A549 (cell line): ENCODE measurements at regions not wholly inside any gene's neighbourhood (a gene's known extent, or its start where the extent isn't known, plus 50 kb on each side); places are given as distances from the start of the nearest gene placed in this dataset.

ENCODE experiments used
- ATAC-seq, 2 experiments: fragments of 200-7000 bp in 1 of 2; fragments of >200 bp in 1 of 2; cut with Nextera tagmentation in 1 of 2; cut with Tn5 transposase in 1 of 2; 3 replicates each; pipeline versions ENCODE4 v1.8.0 to v1.9.1; 2018 to 2020; ENCODE audit warnings: mild to moderate bottlenecking in 1 of 2, moderate library complexity in 1 of 2
- CTCF ChIA-PET: fragments of 300-600 bp; sonication (Branson Sonifier 250); formaldehyde crosslinking; extraction: SDS; loops from one replicate; lab custom pipeline; 2021; ENCODE audit warnings: antibody characterized with exemption, inconsistent platforms; lab: Yijun Ruan, JAX
- POLR2A ChIA-PET: fragments of 350-600 bp; formaldehyde crosslinking; extraction: SDS; loops from one replicate; lab custom pipeline; 2021; ENCODE audit warnings: antibody characterized with exemption, inconsistent platforms; lab: Yijun Ruan, JAX
- DNase-seq, 2 experiments: peaks; one replicate each; pipeline versions ENCODE4 v3.0.0 to v3.0.0-alpha.2; 2011 to 2016; ENCODE audit warnings: low read depth in 1 of 2, low spot score in 1 of 2
- FAIRE-seq: peaks from 2 replicates; lab custom pipeline; 2011; peaks lifted over from hg19 to GRCh38; lab: Jason Lieb, UNC
- H3K27ac ChIP-seq, 2 experiments: fragments of >200 bp; sonication (Bioruptor Twin); formaldehyde crosslinking; 3 replicates each; pipeline ENCODE4 v1.5.1; 2016 to 2017
- H3K4me1 ChIP-seq: fragments of >200 bp; sonication (Bioruptor Twin); formaldehyde crosslinking; 3 replicates; pipeline ENCODE4 v1.6.1; 2016
- H3K4me2 ChIP-seq: fragments of >200 bp; sonication (Bioruptor Twin); formaldehyde crosslinking; 3 replicates; pipeline ENCODE4 v1.6.1; 2016
- H3K4me3 ChIP-seq: fragments of >200 bp; sonication (Bioruptor Twin); formaldehyde crosslinking; 3 replicates; pipeline ENCODE4 v1.5.1; 2016
- H3K9me3 ChIP-seq: fragments of >200 bp; sonication (Bioruptor Twin); formaldehyde crosslinking; 3 replicates; pipeline ENCODE4 v1.6.1; 2016
- CBX8 ChIP-seq: fragments of 200-600 bp; sonication (generic); IDR thresholded peaks from 2 replicates; pipeline ENCODE4 v1.6.1; 2016
- CEBPB ChIP-seq, 2 experiments: fragments of >200 bp in 1 of 2; sonication (Bioruptor Twin) in 1 of 2; formaldehyde crosslinking in 1 of 2; IDR thresholded peaks; 2 replicates each; pipeline ENCODE4 v1.6.1; 2012 to 2016
- CHD2 ChIP-seq: fragments of 150-350 bp; IDR thresholded peaks from 2 replicates; pipeline ENCODE4 v1.6.1; 2014; ENCODE audit warnings: low read length; ENCODE audit not compliant: partially characterized antibody
- EHF ChIP-seq: fragments of 250-450 bp; sonication (Bioruptor Pico); IDR thresholded peaks from 2 replicates; pipeline ENCODE4 v1.5.0; 2020; ENCODE audit warnings: mild to moderate bottlenecking
- EHMT2 ChIP-seq: fragments of 200-600 bp; sonication (generic); IDR thresholded peaks from 2 replicates; pipeline ENCODE4 v1.6.1; 2016; ENCODE audit warnings: antibody characterized with exemption, low read depth, mild to moderate bottlenecking, moderate library complexity
- ELK1 ChIP-seq: fragments of 150-350 bp; IDR thresholded peaks from 2 replicates; pipeline ENCODE4 v1.6.1; 2014; ENCODE audit warnings: low read depth, mild to moderate bottlenecking, low read length
- ESRRA ChIP-seq: fragments of 150-350 bp; IDR thresholded peaks from 2 replicates; pipeline ENCODE4 v1.6.1; 2014; ENCODE audit warnings: mild to moderate bottlenecking, low read length, borderline replicate concordance
- FOSB ChIP-seq: fragments of 250-450 bp; sonication (Bioruptor Pico); IDR thresholded peaks from 2 replicates; pipeline ENCODE4 v1.5.0; 2020; ENCODE audit warnings: mild to moderate bottlenecking, moderate library complexity
- FOSL2 ChIP-seq, 2 experiments: fragments of 450-650 bp in 1 of 2; fragments of >200 bp in 1 of 2; sonication (Bioruptor Twin) in 1 of 2; formaldehyde crosslinking; IDR thresholded peaks; 2 replicates each; pipeline versions ENCODE4 v1.5.0 to v1.6.1; 2016 to 2020; ENCODE audit warnings: mild to moderate bottlenecking in 1 of 2, moderate library complexity in 1 of 2
- FOXS1 ChIP-seq: fragments of 250-450 bp; sonication (Bioruptor Pico); IDR thresholded peaks from 2 replicates; pipeline ENCODE4 v1.5.0; 2020; ENCODE audit warnings: mild to moderate bottlenecking, moderate library complexity
- HDAC2 ChIP-seq: fragments of 200-600 bp; sonication (generic); IDR thresholded peaks from 2 replicates; pipeline ENCODE4 v1.6.1; 2016
- HEYL ChIP-seq: fragments of 250-450 bp; sonication (Bioruptor Pico); IDR thresholded peaks from 2 replicates; pipeline ENCODE4 v1.8.0; 2021; ENCODE audit warnings: mild to moderate bottlenecking, moderate library complexity
- JUNB ChIP-seq: fragments of >200 bp; sonication (Bioruptor Twin); formaldehyde crosslinking; IDR thresholded peaks from 2 replicates; pipeline ENCODE4 v1.6.1; 2016
- KDM1A ChIP-seq: fragments of 200-600 bp; sonication (generic); IDR thresholded peaks from 2 replicates; pipeline ENCODE4 v1.6.1; 2016; ENCODE audit warnings: low read depth, mild to moderate bottlenecking
- MAFK ChIP-seq: fragments of 450-650 bp; IDR thresholded peaks from 2 replicates; pipeline ENCODE4 v1.6.1; 2014; ENCODE audit not compliant: partially characterized antibody
- MYC ChIP-seq: IDR thresholded peaks from 2 replicates; pipeline ENCODE4 v1.6.1; 2012; ENCODE audit warnings: mild to moderate bottlenecking, inconsistent platforms, low read length, improper control_type of control experiment, borderline replicate concordance
- NFE2L2 ChIP-seq: fragments of 150-350 bp; conservative IDR thresholded peaks from 2 replicates; pipeline ENCODE4 v1.6.1; 2014; ENCODE audit warnings: low read length
- NPAS2 ChIP-seq: fragments of 250-450 bp; sonication (Bioruptor Pico); IDR thresholded peaks from 2 replicates; pipeline ENCODE4 v1.8.0; 2022; ENCODE audit warnings: mild to moderate bottlenecking, moderate library complexity, borderline replicate concordance
- NR3C1 ChIP-seq: fragments of >200 bp; sonication (Bioruptor Twin); formaldehyde crosslinking; IDR thresholded peaks from 3 replicates; pipeline ENCODE4 v1.6.1; 2017
- PBX3 ChIP-seq: IDR thresholded peaks from 2 replicates; pipeline ENCODE4 v1.6.1; 2012
- PHF8 ChIP-seq: fragments of 200-600 bp; sonication (generic); IDR thresholded peaks from 2 replicates; pipeline ENCODE4 v1.6.1; 2016; ENCODE audit warnings: low read depth, mild to moderate bottlenecking, antibody characterized with exemption, moderate library complexity, borderline replicate concordance
- RAD21 ChIP-seq, 2 experiments: fragments of >200 bp in 1 of 2; sonication (Bioruptor Twin) in 1 of 2; formaldehyde crosslinking in 1 of 2; IDR thresholded peaks in 1 of 2; conservative IDR thresholded peaks in 1 of 2; 2 replicates in 1 of 2; 3 replicates in 1 of 2; pipeline ENCODE4 v1.6.1; 2012 to 2018; ENCODE audit warnings: inconsistent platforms in 1 of 2
- RARB ChIP-seq: fragments of 250-450 bp; sonication (Bioruptor Pico); IDR thresholded peaks from 2 replicates; pipeline ENCODE4 v1.8.0; 2021; ENCODE audit warnings: mild to moderate bottlenecking, moderate library complexity
- RFX5 ChIP-seq: fragments of 450-650 bp; IDR thresholded peaks from 2 replicates; pipeline ENCODE4 v1.7.1; 2014; ENCODE audit warnings: antibody characterized with exemption, mild to moderate bottlenecking, moderate library complexity
- ZNF302 ChIP-seq: fragments of 250-450 bp; sonication (Bioruptor Pico); IDR thresholded peaks from 2 replicates; pipeline ENCODE4 v1.9.0; 2021; ENCODE audit warnings: inconsistent platforms, mild to moderate bottlenecking, moderate library complexity
- ZSCAN20 ChIP-seq: fragments of 250-450 bp; sonication (Bioruptor Pico); IDR thresholded peaks from 2 replicates; pipeline ENCODE4 v1.8.0; 2022; ENCODE audit warnings: mild to moderate bottlenecking, moderate library complexity
- WGBS: methylation state at CpG from one replicate; pipeline ENCODE4 v1.1.6; 2017; ENCODE audit errors: missing lambda C conversion rate; 5-methylcytosine and 5-hydroxymethylcytosine counted together

- no peak for TF ChIP-seq PBX3
Measured at GRCh38 chr13:111414341-111414740, 93.9 kb downstream of the TEX29 start (continued).

GRCh38 chr13:111415246-111415645, 94.8 kb downstream of the TEX29 start:
- TF ChIP-seq FOSL2 (IDR thresholded peaks at IDR 0.05) (no peak), FOSL2 (CRISPR knock-in tag; IDR thresholded peaks at IDR 0.05) (no peak), CEBPB (IDR thresholded peaks at IDR 0.05) (no peak), ESRRA (no peak), ZNF302 (CRISPR knock-in tag) (no peak), ZSCAN20 (CRISPR knock-in tag) (no peak), NFE2L2 (no peak), RARB (CRISPR knock-in tag) (no peak), EHMT2 (no peak), EHF (CRISPR knock-in tag) (no peak)
- 39% methylated on average over 8 of the region's 8 CpGs for WGBS

GRCh38 chr13:111415765-111416164, 95.3 kb downstream of the TEX29 start:
- no peak for ATAC-seq
- 57% methylated on average over 1 of the region's 1 CpG for WGBS
- Histone ChIP-seq H3K27ac (no peak overlapping the region), H3K9me3 (no peaks in the 10 kb centered on the region), H3K4me2 (no peak overlapping the region), H3K4me1 (no peaks in the 10 kb centered on the region), H3K4me3 (no peak overlapping the region)
- TF ChIP-seq CBX8 (no peak), MAFK (peak; percentile 40), ZSCAN20 (CRISPR knock-in tag) (no peak), NFE2L2 (peak; percentile 37; the same call in 1 of the 2 replicates), RARB (CRISPR knock-in tag) (no peak)
- ChIA-PET POLR2A (no interaction called here), CTCF (interaction anchor here (1.5 kb wide), 1 partner anchor 10 kb away, joined by 3 read pairs; no protein-coding TSS in a partner anchor)
- no peak for FAIRE-seq
- no peak for DNase-seq

More at GRCh38 chr13:111415246-111415645, 94.8 kb downstream of the TEX29 start:
- no peak for FAIRE-seq
- Histone ChIP-seq H3K4me3 (no peak overlapping the region), H3K27ac (no peak overlapping the region), H3K4me1 (no peaks in the 10 kb centered on the region), H3K4me2 (no peak overlapping the region), H3K9me3 (no peaks in the 10 kb centered on the region)
- DNase-seq: no peak
- ChIA-PET CTCF (no interaction called here), POLR2A (no interaction called here)
- no peak for ATAC-seq

GRCh38 chr13:111418101-111418500, 97.7 kb downstream of the TEX29 start:
- TF ChIP-seq RARB (CRISPR knock-in tag) (no peak), CBX8 (no peak), FOSB (CRISPR knock-in tag) (no peak), NR3C1 (no peak), ELK1 (no peak), HEYL (CRISPR knock-in tag) (no peak), JUNB (no peak), KDM1A (no peak), MYC (no peak), PHF8 (no peak), PBX3 (no peak), CHD2 (no peak), RFX5 (no peak), EHMT2 (no peak), HDAC2 (no peak), RAD21 (conservative IDR thresholded peaks at IDR 0.05 in 1 of 2, IDR thresholded peaks at IDR 0.05 in 1 of 2) (no peak), NPAS2 (CRISPR knock-in tag) (no peak), FOXS1 (CRISPR knock-in tag) (no peak)
- TF ChIP-seq, all 56 proteins: peak for 0
- ATAC-seq (no peak), DNase-seq (no peak), FAIRE-seq (no peak)
- 36% methylated on average over 5 of the region's 6 CpGs for WGBS
- Histone ChIP-seq H3K4me3 (no peak overlapping the region), H3K4me2 (no peak overlapping the region), H3K27ac (no peak overlapping the region), H3K9me3 (no peaks in the 10 kb centered on the region), H3K4me1 (no peaks in the 10 kb centered on the region)
- ChIA-PET CTCF (interaction anchor here (1.3 kb wide), 1 partner anchor 11 kb away, joined by 4 read pairs; no protein-coding TSS in a partner anchor), POLR2A (no interaction called here)
